HG02840 (cell line): ENCODE measurements at regions not wholly inside any gene's neighbourhood (a gene's known extent, or its start where the extent isn't known, plus 50 kb on each side); places are given as distances from the start of the nearest gene placed in this dataset.

Experiments
- ATAC-seq: cut with Tn5 transposase; IDR thresholded peaks from one replicate; pipeline ENCODE4 v1.9.1; 2021; ENCODE audit warnings: mild to moderate bottlenecking, moderate library complexity, moderate number of reproducible peaks; ENCODE audit not compliant: unreplicated experiment, low FRiP score

GRCh38 chr4:136962868-136963267, 569.4 kb downstream of the PCDH18 start:
- no peak for ATAC-seq

GRCh38 chr4:136946307-136946907, 585.9 kb downstream of the PCDH18 start:
- ATAC-seq, result no peak

- ATAC-seq, result no peak
Observed at GRCh38 chr4:136939781-136940180, 592.5 kb downstream of the PCDH18 start.

GRCh38 chr4:136935871-136936270, 596.4 kb downstream of the PCDH18 start:
- ATAC-seq, result no peak

GRCh38 chr4:136935305-136935704, 597.0 kb downstream of the PCDH18 start:
- no peak for ATAC-seq

- ATAC-seq, result no peak
Observed at GRCh38 chr4:136934601-136935000, 597.7 kb downstream of the PCDH18 start.

- no peak for ATAC-seq
Observed at GRCh38 chr4:136931781-136932180, 600.5 kb downstream of the PCDH18 start.

GRCh38 chr4:136928957-136929411, 603.3 kb downstream of the PCDH18 start:
- ATAC-seq, result no peak

- ATAC-seq, result no peak
Observed at GRCh38 chr4:136927172-136927571, 605.1 kb downstream of the PCDH18 start.

- no peak for ATAC-seq
Observed at GRCh38 chr4:136925203-136925602, 607.1 kb downstream of the PCDH18 start.

GRCh38 chr4:136922066-136922465, 610.2 kb downstream of the PCDH18 start:
- no peak for ATAC-seq

- no peak for ATAC-seq
Observed at GRCh38 chr4:136920092-136920881, 612.0 kb downstream of the PCDH18 start.

- no peak for ATAC-seq
Observed at GRCh38 chr4:136918772-136919171, 613.5 kb downstream of the PCDH18 start.

GRCh38 chr4:136917312-136918110, 614.8 kb downstream of the PCDH18 start:
- ATAC-seq, result no peak

- no peak for ATAC-seq
Observed at GRCh38 chr4:136909626-136910025, 622.7 kb downstream of the PCDH18 start.

- no peak for ATAC-seq
Observed at GRCh38 chr4:136908122-136908521, 624.2 kb downstream of the PCDH18 start.

GRCh38 chr4:136900696-136901095, 631.6 kb downstream of the PCDH18 start:
- no peak for ATAC-seq

- ATAC-seq, result no peak
Observed at GRCh38 chr4:136898590-136899248, 633.6 kb downstream of the PCDH18 start.

- no peak for ATAC-seq
Observed at GRCh38 chr4:136893573-136893972, 638.7 kb downstream of the PCDH18 start.

- ATAC-seq, result no peak
Observed at GRCh38 chr4:136881666-136882065, 650.6 kb downstream of the PCDH18 start.

- no peak for ATAC-seq
Observed at GRCh38 chr4:136873555-136873954, 658.7 kb downstream of the PCDH18 start.
